Right ventricle myocardium superior (tissue), 1 donor: ENCODE measurements at regions not wholly inside any gene's neighbourhood (a gene's known extent, or its start where the extent isn't known, plus 50 kb on each side); places are given as distances from the start of the nearest gene placed in this dataset.
"Not testable (repeated sequence)": the region's sequence is repeated elsewhere in the genome, so short reads cannot be mapped to it uniquely, and the experiment has no call there.

Experiments used
- ATAC-seq: fragments of 200-7000 bp; cut with Tn5 transposase; one replicate; pipeline ENCODE4 v1.9.1; 2020; ENCODE audit warnings: mild to moderate bottlenecking; ENCODE audit not compliant: poor library complexity
- DNase-seq: peaks from one replicate; pipeline ENCODE4 v3.0.0-alpha.2; 2020
- intact Hi-C: fragments of 100-400 bp; cut with DNase I; formaldehyde crosslinking; loops from one replicate; pipeline ENCODE4 v1.11.2; 2022
- donor health status: DM: no; HTN: yes; CAD: no; lungs with severe emphysema.

DNA sequence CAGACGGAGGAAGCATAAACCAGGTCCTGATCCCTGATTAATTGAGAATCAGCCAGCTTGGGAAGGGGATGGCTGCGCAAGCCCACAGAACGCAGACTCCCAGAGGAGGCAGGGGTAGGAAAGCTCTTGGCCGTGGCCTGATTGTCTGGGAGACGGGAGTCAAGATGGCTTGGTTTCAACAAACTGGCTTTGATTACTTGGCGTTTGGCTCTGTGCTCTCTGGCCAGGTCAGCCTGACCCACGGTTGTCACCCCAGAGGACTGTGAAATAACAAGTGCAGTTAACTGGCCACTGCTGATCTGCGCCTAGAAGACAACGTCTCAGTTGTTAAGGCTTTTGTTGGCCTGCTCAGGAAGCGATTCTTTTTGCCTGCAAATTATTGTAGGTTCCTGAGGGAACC is 387.0 kb upstream of the PROK2 start:
- peak; percentile 78 for ATAC-seq
- intact Hi-C loops, result no loop called here

DNA sequence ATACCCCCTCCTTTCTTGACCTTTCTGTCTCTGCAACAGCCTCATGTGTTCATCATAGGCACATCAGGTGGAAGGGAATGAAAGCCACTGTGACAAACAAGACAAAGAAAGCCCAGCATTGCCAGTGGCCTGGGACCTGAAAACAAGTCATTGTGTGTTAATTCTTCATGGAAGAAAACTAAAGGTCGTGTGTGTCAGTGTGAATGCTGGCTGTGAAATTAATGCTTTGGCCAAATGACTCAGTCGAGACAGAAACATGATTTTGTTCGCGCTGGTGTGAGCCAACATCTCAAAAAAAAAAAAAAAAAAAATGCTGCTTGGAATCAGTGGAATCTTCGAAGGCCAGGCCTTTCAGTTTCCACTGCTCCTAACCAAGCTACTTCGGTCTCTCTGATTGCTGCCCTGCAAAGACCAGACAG is 386.5 kb upstream of the PROK2 start:
- DNase-seq (no peak), ATAC-seq (peak; percentile 80)
- intact Hi-C loops, result no loop called here

More for the DNA sequence above, 387.0 kb upstream of the PROK2 start:
- DNase-seq, result peak; percentile 61

DNA sequence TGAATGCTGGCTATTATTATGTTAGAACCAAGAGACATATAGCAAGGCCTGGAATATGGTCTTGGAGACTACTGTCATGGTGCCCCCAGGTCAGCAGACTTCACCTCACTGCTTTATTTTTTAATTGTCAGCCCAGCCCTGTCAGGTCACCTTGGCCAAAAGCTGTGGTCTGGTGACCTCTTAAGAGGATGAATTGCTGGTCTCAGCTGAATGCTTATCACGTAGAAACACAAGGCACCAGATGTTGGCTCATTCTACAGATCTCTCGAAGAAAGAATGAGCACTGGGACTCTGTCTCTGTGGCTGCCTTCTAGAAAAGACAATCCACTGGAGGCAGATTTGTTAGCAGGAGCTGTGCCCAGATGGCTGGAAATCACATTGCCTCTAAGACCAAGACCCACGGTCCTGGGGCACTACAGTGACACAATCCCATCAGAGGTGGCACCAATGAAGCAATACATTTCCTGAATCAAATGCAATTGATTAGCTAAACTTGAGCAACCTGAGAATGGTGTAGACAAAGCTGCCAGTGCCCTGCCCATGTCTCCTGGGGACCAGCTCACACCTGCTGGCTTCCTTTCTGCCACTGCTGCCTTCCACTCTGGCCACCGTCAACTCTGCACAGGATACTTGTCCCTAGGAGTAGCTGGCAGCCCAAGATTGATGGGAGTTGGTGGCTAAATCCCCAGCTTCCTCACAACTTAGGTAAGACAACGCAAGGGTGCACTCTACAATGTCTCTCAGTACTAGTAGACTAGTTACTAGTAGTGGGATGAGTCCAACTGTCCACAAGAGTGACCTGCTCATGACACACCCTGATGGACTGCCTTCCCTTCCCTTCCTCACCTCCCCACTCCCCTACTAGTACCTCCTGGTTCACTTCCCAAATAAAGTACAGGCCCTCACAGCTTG is 384.9 kb upstream of the PROK2 start:
- intact Hi-C loops, result no loop called here
- DNase-seq, result no peak
- ATAC-seq, result no peak

DNA sequence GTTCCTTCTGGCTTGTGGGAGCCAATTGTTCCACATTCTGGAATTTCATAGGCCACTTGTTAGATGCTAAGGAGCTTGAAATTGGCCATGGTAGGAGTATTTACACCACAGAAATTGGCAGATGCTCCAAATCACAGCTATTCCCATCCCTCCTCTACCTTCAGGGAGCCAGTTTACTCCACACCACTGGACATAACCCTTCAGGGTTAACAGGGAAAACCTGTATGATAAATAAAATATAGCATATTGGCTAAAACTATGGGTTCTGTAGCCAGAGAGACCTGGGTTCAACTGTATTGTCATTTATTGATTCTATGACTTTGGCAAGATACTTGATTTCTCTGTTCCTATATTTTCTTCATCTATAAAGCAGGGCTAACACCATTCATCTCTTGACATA is 384.2 kb upstream of the PROK2 start:
- ATAC-seq (no peak), DNase-seq (no peak)
- intact Hi-C loops, result no loop called here

DNA sequence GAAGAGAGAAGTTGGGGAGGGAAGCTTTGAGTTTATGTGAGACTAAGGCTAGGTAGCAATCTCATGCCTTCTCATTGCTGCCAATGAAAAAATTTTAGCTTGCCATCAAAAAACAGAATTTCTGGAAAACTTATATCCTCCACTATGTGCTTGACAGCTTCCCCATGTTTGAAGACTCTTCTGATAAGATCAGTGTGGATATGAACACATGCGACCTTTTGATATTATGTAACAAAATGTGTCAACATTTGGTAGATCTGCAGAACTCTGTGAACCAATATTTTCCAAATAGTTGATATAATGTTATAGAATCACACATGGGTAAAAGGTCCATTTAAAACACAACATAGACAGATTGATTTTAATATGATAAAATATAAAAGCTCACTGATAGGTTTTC is 380.9 kb upstream of the PROK2 start:
- no peak for DNase-seq
- intact Hi-C loops, result no loop called here
- ATAC-seq, result no peak

DNA sequence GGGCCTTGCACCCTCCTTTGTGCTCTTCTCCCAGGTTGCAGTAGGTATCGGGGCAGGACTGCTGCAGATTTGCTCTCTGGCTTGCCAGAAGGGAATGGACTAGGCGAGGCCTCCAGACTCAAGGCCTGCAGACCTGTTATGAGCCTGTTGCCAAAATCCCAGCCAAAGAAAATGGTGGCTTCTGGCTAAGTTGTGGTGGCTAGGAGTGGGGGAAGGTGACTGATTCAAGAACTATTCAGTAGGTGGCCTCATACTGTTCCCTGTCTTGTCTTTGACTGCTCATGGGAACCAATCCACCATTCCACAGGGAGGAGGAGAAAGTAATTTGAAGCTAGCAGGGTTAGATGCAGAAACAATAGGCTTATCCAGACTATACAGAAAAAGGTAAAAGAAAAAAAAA is 380.4 kb upstream of the PROK2 start:
- ATAC-seq (no peak), DNase-seq (no peak)
- intact Hi-C loops, result no loop called here

DNA sequence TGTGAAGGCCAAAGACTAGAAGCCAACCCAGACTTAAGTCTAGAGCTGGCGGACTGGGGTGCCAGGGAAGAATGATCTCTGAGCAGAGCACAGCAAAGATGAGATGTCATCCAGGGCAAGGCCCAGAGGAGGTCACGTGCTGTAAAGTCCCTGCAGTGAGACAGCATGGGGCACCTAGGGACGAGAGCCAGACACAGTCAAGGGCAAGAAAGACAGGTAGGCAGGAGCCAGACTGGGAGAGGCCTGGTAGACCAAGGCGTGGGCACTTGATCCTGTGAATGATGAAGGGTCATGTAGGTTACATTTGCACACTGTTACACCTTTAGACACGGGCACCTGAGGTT is 379.7 kb upstream of the PROK2 start:
- intact Hi-C loops, result no loop called here
- DNase-seq (no peak), ATAC-seq (no peak)

DNA sequence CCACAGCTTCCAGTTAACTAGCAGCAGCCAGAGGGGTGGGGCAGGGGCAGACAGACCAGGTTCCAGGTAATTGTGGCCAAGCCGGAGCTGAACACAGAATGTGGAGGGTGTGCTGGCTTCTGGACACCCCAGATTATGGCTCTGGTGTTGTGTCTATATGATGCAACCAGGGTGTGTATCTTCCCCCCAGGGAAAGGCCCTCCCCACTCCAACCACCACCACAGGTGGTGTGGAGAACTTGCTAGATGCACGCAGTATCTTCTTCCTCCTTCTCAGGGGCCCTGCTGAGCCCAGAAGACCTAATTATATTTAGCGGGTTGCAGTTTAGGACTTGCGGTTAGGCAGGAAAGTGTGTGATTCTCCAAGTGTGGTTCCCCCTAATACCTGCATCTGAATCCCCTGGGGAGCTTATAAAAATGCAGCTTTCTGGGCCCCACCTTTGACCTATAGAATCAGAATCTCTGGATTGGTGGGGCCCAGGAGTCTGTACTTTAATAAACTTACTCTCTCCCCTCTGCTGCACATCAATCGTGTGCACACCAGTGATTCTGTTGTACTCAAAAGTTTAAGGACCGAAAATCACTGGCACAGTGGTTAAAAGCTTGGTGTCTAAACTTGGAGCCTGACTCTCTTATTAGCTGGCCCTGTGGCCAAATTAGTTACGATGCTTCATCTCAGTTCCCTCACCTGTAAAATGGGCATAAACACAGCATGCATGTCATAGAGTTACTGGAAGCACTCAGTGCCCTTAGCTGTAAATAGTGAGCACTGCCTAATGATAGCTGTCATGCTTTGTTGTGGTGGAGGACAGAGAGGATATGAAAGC is 379.1 kb upstream of the PROK2 start:
- intact Hi-C loops, result no loop called here
- ATAC-seq, result no peak

DNA sequence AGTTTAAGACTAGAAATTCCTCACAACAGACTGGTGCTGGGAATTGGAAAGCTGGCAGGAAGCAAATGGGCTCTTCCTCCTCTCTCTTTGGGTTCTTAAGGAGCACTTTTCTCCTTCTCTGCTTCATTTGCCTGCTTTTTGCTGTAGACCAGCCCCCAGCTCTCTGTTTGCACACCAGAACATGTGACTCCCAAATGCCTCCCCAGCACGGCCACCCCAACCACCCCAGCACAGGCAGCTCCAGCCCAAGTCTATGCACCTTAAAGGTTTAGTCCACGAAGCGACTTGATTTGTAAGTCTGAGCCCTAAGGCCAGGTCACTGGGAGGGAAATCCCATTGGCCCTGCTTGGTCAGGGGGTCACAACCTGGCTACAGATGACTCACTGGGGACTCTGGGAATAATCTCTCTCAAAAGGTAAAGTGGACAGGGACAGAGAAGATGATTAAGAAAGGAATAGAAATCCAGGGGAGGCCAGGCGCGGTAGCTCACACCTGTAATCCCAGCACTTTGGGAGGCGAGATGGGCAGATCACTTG is 377.8 kb upstream of the PROK2 start:
- DNase-seq, result no peak
- intact Hi-C loops, result no loop called here
- no peak for ATAC-seq

More for the DNA sequence above, 379.1 kb upstream of the PROK2 start:
- DNase-seq, result no peak

DNA sequence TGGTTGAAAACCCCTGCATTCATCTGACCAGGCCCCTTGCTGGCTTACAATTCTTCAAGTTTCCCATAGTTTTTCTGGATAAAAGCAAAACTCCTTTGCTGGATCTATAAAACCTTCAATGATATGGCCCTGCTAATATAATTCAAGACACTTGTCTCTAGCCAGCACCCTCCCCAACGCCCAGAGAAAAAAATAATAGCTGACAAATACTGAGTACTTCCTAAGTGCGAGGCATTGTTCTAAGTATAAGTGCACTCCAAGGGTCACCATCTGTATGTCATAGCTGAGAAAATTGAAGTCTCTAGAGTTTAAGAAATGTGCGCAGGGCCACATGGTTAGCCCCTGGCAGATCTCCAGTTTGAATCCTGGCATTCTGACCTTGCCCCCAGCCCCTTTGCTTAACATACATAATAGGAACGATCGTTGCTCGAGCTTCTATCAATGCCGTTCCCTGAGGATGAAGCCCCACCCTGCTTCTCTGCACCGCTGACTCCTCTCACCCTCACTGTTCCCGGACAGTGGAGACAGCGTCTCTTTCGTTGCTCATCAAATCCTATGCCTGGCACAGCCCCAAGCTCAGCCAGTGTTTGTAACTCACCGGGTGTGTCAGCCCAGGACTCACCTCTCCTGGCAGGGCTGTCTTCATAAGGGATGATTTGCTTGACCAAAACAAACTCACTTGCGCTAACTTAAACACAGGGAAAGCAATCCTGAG is 377.1 kb upstream of the PROK2 start:
- intact Hi-C loops, result no loop called here
- no peak for ATAC-seq
- no peak for DNase-seq

DNA sequence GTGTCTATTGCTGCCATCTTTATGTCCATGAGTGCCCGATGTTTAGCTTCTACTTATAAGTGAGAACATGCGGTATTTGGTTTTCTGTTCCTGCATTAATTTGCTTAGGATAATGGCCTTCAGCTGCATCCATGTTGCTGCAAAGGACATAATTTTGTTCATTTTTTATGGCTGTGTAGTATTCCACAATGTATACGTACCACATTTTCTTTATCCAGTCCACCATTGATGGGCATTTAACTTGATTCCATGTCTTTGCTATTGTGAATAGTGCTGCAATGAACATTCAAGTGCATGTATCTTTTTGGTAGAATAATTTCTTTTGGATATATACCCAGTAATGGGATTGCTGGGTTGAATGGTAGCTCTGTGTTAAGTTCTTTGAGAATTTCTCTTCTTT is 376.3 kb upstream of the PROK2 start:
- intact Hi-C loops, ATAC-seq, DNase-seq: not testable (repeated sequence)

DNA sequence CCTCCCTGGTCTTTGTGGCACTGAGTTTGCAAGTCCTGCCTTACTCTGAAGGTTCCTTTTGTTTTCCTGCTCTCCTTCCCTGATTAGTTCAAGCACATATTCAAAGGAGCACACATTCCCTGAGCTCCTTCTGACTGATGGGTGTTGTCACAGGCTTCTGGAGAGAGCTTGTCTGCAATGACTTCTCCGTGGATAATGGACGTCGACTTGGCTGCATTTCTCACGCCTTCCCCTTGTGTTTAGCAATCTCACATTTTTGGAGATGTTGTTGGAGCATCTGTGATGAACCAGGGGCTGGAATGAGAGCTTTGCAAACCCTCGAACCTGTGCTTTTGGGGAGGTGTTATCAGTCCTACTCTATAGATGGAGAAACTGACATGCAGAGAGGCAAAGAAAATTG is 375.4 kb upstream of the PROK2 start:
- no peak for DNase-seq
- intact Hi-C loops, result no loop called here
- ATAC-seq, result no peak

DNA sequence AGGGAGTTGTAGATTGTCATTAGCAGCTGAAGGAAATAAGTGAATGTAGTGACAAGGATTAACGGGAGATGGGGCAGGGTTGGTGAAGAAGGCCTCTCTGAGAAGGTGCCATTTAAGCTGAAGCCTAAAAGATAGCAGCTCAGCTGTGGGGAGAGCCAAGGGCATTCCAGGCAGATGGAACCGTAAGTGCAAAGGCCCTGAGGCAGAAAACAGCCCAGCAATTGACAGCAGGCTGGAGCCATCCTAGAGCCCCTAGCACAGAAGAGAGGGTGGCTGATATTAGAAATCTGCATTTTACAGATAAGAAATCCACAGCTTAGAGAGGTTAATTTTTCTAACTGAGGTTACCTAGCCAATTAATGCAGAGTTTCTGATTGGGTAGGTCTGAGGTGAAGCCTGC is 374.5 kb upstream of the PROK2 start:
- no peak for DNase-seq
- intact Hi-C loops, result loop anchor here (10.0 kb wide), 1 partner anchor 85 kb away; no protein-coding TSS in a partner anchor
- no peak for ATAC-seq

DNA sequence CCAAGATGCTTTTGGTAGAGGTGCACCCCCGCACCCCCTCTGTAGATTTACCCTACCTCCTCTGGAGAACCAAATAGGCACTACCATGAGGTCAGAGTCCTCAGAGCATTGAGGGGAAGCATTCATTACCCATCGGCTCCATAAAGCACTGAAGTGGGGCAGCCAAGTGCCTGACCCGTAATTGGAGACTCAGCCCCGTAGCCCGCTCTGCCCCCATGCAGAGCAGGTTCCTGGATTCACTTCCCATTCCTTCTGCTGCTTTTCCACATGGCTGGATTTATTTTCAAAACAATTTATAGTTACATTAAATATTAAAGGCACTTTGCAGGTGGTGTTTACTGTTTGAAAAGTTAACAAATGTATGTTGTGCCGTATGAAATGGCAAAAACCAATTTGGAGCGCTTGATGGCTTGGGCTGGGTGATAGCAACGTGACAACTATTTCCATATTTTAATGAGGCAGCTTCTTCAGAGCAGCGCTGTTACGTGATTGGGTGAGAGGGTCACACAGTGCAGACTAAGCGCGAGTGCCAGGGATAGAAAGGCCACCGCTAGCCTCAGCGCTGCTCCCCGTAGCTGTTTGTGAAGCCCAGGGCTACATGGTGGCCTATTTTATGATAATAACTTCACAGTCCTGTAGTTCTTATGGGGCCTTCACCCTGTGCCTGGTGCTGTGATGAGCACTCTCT is 373.8 kb upstream of the PROK2 start:
- intact Hi-C loops, result loop anchor here (10.0 kb wide), 1 partner anchor 86 kb away; no protein-coding TSS in a partner anchor
- ATAC-seq (no peak), DNase-seq (no peak)

DNA sequence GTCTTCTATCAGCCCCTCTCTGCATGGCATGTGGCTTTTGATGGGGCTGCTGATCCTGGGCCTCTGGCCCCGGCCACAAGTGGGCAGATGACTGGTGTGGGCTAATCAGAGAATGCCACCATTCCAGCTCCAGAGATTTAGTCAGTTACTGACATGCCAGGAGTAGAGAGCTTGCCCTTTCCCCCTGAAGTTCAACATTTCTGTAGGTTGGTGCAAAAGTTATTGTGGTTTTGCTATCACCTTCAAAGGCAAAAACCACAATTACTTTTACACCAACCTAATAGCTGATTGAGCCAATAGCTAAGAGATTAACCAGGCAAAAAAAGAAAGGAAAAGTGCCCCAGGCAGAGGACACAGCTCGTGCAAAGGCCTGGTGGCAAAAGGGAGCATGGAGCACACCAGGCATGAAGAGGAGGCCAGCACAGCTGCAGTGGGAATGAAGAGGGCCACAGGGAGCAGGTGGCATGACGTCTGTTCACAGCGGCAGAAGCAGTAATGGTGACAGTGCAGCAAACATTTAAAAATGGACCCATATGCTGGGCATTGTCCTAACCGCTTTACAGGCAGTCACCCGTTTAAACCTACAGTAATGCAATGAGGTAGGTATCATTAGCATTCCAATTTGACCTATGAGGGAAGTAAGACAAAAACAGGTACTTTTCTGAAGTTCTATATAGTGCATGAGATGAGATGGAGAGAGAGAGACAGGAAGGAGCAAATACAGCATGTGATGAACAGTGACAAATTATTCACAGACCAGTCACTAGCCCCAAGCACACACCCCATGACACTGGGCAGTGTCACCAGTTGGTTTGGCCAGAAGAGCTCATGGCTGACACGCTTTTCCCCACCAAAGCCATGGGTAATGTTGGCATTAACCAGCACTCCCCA is 373.0 kb upstream of the PROK2 start:
- no peak for DNase-seq
- intact Hi-C loops, result loop anchor here (10.0 kb wide), 1 partner anchor 87 kb away; no protein-coding TSS in a partner anchor
- no peak for ATAC-seq

DNA sequence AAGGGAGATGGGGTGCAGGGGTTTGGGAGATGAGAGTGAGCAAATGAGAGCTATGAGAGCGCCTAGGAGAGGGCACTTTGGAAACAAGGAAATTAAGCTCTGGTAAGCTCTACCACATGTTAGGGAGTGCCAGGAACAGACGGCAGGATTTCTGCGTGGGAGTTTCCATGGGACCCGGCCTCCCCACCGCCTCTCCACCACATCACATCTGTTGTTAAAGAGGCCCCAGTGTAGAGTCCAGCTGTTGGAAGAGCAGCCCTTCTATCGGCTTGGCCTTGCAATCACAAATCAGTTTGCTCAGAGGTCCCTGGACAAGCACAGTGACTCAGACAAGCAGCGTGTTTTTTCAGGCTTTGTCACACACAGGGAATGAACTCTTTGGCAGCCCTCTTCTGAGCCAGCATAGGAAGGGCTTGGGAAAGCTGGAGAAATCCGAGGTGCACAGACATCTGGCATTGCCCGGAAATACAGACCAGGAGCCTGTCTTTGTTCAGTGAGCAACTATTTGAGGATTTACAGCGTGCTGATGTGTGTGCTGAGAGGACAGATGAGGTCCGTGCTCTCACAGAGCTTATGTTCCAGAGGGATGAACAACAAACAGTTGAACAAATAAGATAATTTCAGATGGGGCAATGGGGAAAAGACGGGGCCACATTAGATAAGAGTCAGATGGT is 370.6 kb upstream of the PROK2 start:
- peak; percentile 75 for ATAC-seq
- peak; percentile 44 for DNase-seq
- intact Hi-C loops, result loop anchor here (10.0 kb wide), 1 partner anchor 89 kb away; no protein-coding TSS in a partner anchor
